ENCODE measurements at regions not wholly inside any gene's neighbourhood (a gene's known extent, or its start where the extent isn't known, plus 50 kb on each side); places are given as distances from the start of the nearest gene placed in this dataset.

DNA sequence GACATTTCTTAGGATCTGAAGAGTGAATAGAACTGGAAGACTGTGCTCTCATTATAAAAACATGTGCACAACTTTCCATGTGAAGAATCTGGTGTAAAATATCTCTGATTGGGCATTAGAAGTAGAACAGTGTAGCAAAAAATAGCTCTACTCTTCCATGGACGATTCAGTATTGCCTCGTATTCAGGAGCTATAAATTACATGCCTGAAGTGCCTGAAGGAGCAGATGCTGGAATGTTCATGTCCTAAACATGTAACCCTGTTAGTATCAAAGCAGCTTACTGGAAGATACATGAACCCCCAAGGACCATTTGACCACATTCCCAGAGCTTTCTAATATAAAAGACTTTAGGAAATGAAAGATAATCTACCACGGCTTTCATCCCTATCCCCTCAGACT lies 528.9 kb downstream of the DACH1 start:
- Mint-ChIP-seq H3K27me3 (ENCODE audit: insufficient read depth, unreplicated experiment) (peaks cover 52% of the 10 kb centered on the region), H3K4me1 (ENCODE audit: insufficient read depth, unreplicated experiment) (no peaks in the 10 kb centered on the region), H3K4me3 (ENCODE audit: unreplicated experiment) (no peak overlapping the region), H3K9me3 (ENCODE audit: unreplicated experiment) (no peaks in the 10 kb centered on the region), H3K27ac (ENCODE audit: low read depth, unreplicated experiment) (no peak overlapping the region), H3K36me3 (ENCODE audit: insufficient read depth, unreplicated experiment) (no peaks in the 10 kb centered on the region)
- BruUV-seq (replicated peaks), result no TSS peak
- intact Hi-C loops (cut with micrococcal nuclease), result no loop called here
- DNase-seq (ENCODE audit: unreplicated experiment), result no peak
- CTCF ChIA-PET, result no interaction called here
- POLR2A ChIA-PET, result interaction anchor here (0.7 kb wide), 1 partner anchor 136 kb away, joined by 3 read pairs; no protein-coding TSS in a partner anchor
- TF ChIP-seq, protein P1, sequence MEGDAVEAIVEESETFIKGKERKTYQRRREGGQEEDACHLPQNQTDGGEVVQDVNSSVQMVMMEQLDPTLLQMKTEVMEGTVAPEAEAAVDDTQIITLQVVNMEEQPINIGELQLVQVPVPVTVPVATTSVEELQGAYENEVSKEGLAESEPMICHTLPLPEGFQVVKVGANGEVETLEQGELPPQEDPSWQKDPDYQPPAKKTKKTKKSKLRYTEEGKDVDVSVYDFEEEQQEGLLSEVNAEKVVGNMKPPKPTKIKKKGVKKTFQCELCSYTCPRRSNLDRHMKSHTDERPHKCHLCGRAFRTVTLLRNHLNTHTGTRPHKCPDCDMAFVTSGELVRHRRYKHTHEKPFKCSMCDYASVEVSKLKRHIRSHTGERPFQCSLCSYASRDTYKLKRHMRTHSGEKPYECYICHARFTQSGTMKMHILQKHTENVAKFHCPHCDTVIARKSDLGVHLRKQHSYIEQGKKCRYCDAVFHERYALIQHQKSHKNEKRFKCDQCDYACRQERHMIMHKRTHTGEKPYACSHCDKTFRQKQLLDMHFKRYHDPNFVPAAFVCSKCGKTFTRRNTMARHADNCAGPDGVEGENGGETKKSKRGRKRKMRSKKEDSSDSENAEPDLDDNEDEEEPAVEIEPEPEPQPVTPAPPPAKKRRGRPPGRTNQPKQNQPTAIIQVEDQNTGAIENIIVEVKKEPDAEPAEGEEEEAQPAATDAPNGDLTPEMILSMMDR (IDR thresholded peaks at IDR 0.05; ENCODE audit: unreplicated experiment), result no peak

DNA sequence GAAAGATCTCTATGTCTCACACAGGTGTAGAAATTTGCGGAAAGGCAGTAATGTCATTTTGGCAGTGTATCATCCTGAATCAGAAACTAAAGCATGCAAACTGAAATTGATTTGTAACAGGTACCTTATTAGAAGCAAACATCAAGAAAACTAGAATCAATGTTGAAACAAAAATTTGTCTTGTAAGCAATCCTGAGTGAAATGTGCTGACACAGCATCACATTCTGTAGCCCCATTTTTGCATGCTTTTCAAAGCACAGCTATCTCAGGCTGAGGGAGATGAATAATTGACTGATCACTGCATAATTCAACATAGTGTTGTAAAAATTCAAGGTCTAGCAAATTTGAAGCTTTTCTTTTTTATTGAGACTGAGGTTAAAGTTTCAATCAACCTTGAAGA lies 539.7 kb downstream of the DACH1 start:
- POLR2A ChIA-PET, result no interaction called here
- TF ChIP-seq, protein P1 (IDR thresholded peaks at IDR 0.05; ENCODE audit: unreplicated experiment), result no peak
- Mint-ChIP-seq H3K36me3 (ENCODE audit: insufficient read depth, unreplicated experiment) (no peaks in the 10 kb centered on the region), H3K27me3 (ENCODE audit: insufficient read depth, unreplicated experiment) (peaks cover 72% of the 10 kb centered on the region), H3K4me1 (ENCODE audit: insufficient read depth, unreplicated experiment) (no peaks in the 10 kb centered on the region), H3K27ac (ENCODE audit: low read depth, unreplicated experiment) (no peak overlapping the region), H3K9me3 (ENCODE audit: unreplicated experiment) (no peaks in the 10 kb centered on the region), H3K4me3 (ENCODE audit: unreplicated experiment) (no peak overlapping the region)
- CTCF ChIA-PET, result no interaction called here
- no peak for DNase-seq (ENCODE audit: unreplicated experiment)
- intact Hi-C loops (cut with micrococcal nuclease), result loop anchor here (10.0 kb wide), 1 partner anchor 148 kb away; no protein-coding TSS in a partner anchor
- BruUV-seq (replicated peaks), result no TSS peak

DNA sequence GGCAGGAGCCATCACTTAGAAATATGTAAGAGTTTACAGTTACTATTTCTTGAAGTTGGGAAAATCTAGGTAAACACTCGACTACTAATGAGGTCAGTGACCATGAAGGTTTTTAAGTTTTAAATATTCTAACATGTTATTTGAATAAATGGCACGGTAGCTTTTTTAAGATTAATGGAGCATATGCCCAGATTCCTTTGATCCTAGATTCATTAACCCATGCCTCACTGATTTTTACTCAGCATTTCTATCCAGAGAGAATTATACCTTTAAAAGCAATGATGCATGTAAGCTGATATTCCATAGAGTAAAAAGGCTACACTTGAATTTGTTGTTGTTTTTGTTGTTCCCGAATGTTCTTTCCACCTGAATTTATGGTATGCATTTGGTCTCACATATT lies 541.4 kb downstream of the DACH1 start:
- no peak for DNase-seq (ENCODE audit: unreplicated experiment)
- H3K9me3 Mint-ChIP-seq (ENCODE audit: unreplicated experiment), result no peaks in the 10 kb centered on the region
- H3K36me3 Mint-ChIP-seq (ENCODE audit: insufficient read depth, unreplicated experiment), result no peaks in the 10 kb centered on the region
- H3K27me3 Mint-ChIP-seq (ENCODE audit: insufficient read depth, unreplicated experiment), result peaks cover 74% of the 10 kb centered on the region
- no peak overlapping the region for H3K4me3 Mint-ChIP-seq (ENCODE audit: unreplicated experiment)
- H3K27ac Mint-ChIP-seq (ENCODE audit: low read depth, unreplicated experiment), result no peak overlapping the region
- intact Hi-C loops (cut with micrococcal nuclease), result loop anchor here (10.0 kb wide), 1 partner anchor 149 kb away; no protein-coding TSS in a partner anchor
- BruUV-seq (replicated peaks), result no TSS peak
- TF ChIP-seq, protein P1 (IDR thresholded peaks at IDR 0.05; ENCODE audit: unreplicated experiment), result no peak
- ChIA-PET POLR2A (no interaction called here), CTCF (no interaction called here)
- H3K4me1 Mint-ChIP-seq (ENCODE audit: insufficient read depth, unreplicated experiment), result no peaks in the 10 kb centered on the region

DNA sequence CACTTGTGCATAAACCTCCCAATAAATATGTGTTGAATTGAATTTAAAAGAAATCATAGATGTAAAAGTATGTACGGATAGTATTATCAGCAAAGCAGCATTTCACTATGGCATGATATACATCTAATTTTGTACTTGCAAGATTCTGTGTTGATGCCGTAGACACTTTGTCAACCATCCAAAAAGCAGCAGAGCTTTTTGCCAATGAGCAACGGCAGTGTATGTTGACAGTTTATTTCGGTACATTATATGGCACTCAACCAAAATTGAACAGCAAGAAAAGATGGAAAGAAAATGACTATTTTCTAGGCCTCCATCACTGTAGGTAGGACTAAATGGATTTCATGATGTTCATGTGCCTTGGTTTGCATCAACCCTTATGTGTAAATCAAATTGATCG lies 543.7 kb downstream of the DACH1 start:
- H3K27ac Mint-ChIP-seq (ENCODE audit: low read depth, unreplicated experiment), result no peak overlapping the region
- ChIA-PET POLR2A (interaction anchor here (1.0 kb wide), 1 partner anchor 8 kb away, joined by 3 read pairs; no protein-coding TSS in a partner anchor), CTCF (no interaction called here)
- no peaks in the 10 kb centered on the region for H3K36me3 Mint-ChIP-seq (ENCODE audit: insufficient read depth, unreplicated experiment)
- no TSS peak for BruUV-seq (replicated peaks)
- H3K4me3 Mint-ChIP-seq (ENCODE audit: unreplicated experiment), result no peak overlapping the region
- H3K9me3 Mint-ChIP-seq (ENCODE audit: unreplicated experiment), result peaks cover 8% of the 10 kb centered on the region
- peaks cover 78% of the 10 kb centered on the region for H3K27me3 Mint-ChIP-seq (ENCODE audit: insufficient read depth, unreplicated experiment)
- H3K4me1 Mint-ChIP-seq (ENCODE audit: insufficient read depth, unreplicated experiment), result no peaks in the 10 kb centered on the region
- intact Hi-C loops (cut with micrococcal nuclease), result loop anchor here (10.0 kb wide), 1 partner anchor 152 kb away; no protein-coding TSS in a partner anchor
- TF ChIP-seq, protein P1 (IDR thresholded peaks at IDR 0.05; ENCODE audit: unreplicated experiment), result no peak
- no peak for DNase-seq (ENCODE audit: unreplicated experiment)

Measured in MCF 10A (cell line).